Type B pancreatic cell (in vitro differentiated cells): ENCODE measurements at regions not wholly inside any gene's neighbourhood (a gene's known extent, or its start where the extent isn't known, plus 50 kb on each side); places are given as distances from the start of the nearest gene placed in this dataset.

Source experiments
- DNase-seq: peaks from one replicate; pipeline ENCODE4 v3.0.0; 2021; ENCODE audit warnings: mixed read lengths; ENCODE audit not compliant: unreplicated experiment; ENCODE audit errors: extremely low spot score
- H3K27ac Mint-ChIP-seq: 2 replicates; pipeline ENCODE4 v1.8.0; 2021; ENCODE audit warnings: mild to moderate bottlenecking, mixed read lengths
- H3K27me3 Mint-ChIP-seq: 2 replicates; pipeline ENCODE4 v1.8.0; 2021; ENCODE audit warnings: mixed read lengths
- H3K36me3 Mint-ChIP-seq: 2 replicates; pipeline ENCODE4 v1.8.0; 2021; ENCODE audit warnings: mixed read lengths
- H3K4me1 Mint-ChIP-seq: one replicate; pipeline ENCODE4 v1.8.0; 2021; ENCODE audit warnings: mixed read lengths; ENCODE audit not compliant: unreplicated experiment
- H3K4me3 Mint-ChIP-seq: 2 replicates; pipeline ENCODE4 v1.8.0; 2021; ENCODE audit warnings: mild to moderate bottlenecking, mixed read lengths
- H3K9me3 Mint-ChIP-seq: 2 replicates; pipeline ENCODE4 v1.8.0; 2021; ENCODE audit warnings: mixed read lengths
- TF ChIP-seq, protein P1 (sequence below): fragments of 200-600 bp; sonication (generic); conservative IDR thresholded peaks from 2 replicates; pipeline ENCODE4 v1.5.0; 2021; ENCODE audit warnings: antibody characterized with exemption, mild to moderate bottlenecking

DNA sequence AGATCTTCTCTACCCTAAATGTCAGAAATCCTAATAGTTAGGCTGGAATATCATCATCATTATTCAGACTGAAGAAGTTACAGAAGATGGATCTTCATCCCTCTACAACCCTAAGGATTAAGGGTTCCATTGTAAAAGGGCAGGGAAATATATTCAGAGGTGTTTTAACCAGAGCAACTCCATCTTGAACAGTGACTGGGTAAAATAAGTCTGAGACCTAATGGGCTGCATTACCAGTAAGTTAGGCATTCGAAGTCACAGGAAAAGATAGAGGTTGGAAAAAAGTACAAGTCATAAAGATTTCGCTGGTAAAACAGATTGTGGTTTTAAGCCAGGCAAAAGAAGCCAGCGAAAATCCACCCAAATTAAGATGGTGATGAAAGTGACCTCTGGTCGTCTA lies 968.7 kb downstream of the CNTNAP5 start:
- no peak overlapping the region for H3K4me3 Mint-ChIP-seq
- H3K27me3 Mint-ChIP-seq, result no peaks in the 10 kb centered on the region
- H3K36me3 Mint-ChIP-seq, result no peaks in the 10 kb centered on the region
- TF ChIP-seq, protein P1, sequence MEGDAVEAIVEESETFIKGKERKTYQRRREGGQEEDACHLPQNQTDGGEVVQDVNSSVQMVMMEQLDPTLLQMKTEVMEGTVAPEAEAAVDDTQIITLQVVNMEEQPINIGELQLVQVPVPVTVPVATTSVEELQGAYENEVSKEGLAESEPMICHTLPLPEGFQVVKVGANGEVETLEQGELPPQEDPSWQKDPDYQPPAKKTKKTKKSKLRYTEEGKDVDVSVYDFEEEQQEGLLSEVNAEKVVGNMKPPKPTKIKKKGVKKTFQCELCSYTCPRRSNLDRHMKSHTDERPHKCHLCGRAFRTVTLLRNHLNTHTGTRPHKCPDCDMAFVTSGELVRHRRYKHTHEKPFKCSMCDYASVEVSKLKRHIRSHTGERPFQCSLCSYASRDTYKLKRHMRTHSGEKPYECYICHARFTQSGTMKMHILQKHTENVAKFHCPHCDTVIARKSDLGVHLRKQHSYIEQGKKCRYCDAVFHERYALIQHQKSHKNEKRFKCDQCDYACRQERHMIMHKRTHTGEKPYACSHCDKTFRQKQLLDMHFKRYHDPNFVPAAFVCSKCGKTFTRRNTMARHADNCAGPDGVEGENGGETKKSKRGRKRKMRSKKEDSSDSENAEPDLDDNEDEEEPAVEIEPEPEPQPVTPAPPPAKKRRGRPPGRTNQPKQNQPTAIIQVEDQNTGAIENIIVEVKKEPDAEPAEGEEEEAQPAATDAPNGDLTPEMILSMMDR, result no peak
- H3K27ac Mint-ChIP-seq, result no peak overlapping the region
- peaks cover 5% of the 10 kb centered on the region for H3K9me3 Mint-ChIP-seq
- peaks cover 22% of the 10 kb centered on the region for H3K4me1 Mint-ChIP-seq
- DNase-seq, result no peak

DNA sequence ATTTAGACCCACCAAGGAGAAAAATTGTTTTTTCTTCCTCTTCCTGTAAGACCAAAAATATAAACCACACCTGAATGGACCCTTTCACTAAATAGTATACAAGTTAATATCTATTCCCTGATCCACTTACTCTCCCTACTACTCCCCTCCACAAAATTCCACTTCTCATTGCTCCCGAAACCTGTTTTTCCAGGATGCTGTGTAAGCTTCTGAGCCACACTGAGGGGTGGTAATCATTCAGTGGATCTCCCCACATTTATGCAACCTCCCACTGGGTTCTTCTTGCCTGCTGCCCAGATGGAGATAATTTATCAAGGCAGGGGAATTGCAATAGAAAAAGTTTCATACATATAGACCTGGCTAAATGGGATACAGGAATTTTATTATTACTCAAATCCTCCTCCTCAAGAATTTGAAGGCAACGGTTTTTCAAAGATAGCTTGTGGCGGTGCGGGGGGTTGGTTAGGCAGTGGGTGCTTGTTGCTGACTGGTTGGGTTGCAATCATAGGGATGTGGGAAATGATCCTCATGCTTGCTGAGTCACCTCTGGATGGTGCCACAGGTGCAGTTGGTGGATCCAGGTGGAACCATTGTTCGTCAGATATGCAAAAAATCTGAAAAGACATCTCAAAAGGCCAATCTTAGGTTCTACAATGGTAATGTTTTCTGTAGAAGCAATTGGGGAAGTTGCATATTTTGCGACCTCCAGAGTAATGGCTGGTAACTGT lies 970.3 kb downstream of the CNTNAP5 start:
- no peak overlapping the region for H3K4me3 Mint-ChIP-seq
- H3K9me3 Mint-ChIP-seq, result peaks cover 5% of the 10 kb centered on the region
- no peak for DNase-seq
- no peaks in the 10 kb centered on the region for H3K36me3 Mint-ChIP-seq
- no peak overlapping the region for H3K27ac Mint-ChIP-seq
- TF ChIP-seq, protein P1, result no peak
- H3K27me3 Mint-ChIP-seq, result no peaks in the 10 kb centered on the region
- peaks cover 26% of the 10 kb centered on the region for H3K4me1 Mint-ChIP-seq

DNA sequence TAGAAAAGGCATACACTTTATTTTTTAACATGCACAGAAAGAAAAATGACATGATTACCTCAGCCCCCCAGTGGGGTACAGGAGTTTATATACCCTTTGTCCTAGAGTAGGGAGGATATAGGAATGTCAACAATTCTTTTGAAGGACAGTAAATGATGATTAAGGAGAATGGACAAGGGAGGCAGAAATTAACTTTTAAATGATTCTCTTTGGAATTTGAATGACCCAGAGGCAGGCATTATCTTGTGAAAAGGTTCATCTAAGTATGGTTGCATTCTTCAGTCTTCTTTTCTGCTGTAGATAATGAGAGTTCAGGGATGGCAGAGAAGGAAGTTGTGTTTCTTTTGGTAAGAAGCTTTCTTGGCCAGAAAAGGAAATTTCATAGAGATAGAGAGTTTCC lies 971.3 kb downstream of the CNTNAP5 start:
- peaks cover 26% of the 10 kb centered on the region for H3K4me1 Mint-ChIP-seq
- H3K27me3 Mint-ChIP-seq, result no peaks in the 10 kb centered on the region
- H3K27ac Mint-ChIP-seq, result no peak overlapping the region
- H3K4me3 Mint-ChIP-seq, result no peak overlapping the region
- H3K36me3 Mint-ChIP-seq, result no peaks in the 10 kb centered on the region
- peaks cover 5% of the 10 kb centered on the region for H3K9me3 Mint-ChIP-seq
- no peak for DNase-seq
- TF ChIP-seq, protein P1, result no peak

DNA sequence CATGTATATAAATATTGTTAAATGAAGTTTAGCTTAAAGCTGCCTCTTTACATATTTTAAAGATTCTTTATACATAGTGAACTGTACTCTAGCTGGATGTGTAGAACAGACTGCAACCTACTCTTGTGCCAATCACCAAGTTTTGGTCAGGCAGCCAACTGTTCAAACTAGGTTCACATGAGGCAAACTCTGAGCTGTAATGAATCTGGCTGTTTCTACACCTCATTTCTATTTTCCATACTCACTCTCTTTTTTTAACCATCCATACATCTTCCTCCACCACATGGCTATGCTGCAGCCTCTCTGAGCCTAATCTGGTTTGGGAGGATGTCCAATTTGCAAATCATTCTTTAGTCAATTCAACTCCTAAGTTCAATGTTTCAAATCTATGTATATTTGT lies 974.8 kb downstream of the CNTNAP5 start:
- H3K27ac Mint-ChIP-seq, result no peak overlapping the region
- H3K4me3 Mint-ChIP-seq, result no peak overlapping the region
- H3K9me3 Mint-ChIP-seq, result peaks cover 5% of the 10 kb centered on the region
- H3K36me3 Mint-ChIP-seq, result no peaks in the 10 kb centered on the region
- no peak for DNase-seq
- TF ChIP-seq, protein P1, result no peak
- H3K4me1 Mint-ChIP-seq, result peaks cover 26% of the 10 kb centered on the region
- no peaks in the 10 kb centered on the region for H3K27me3 Mint-ChIP-seq

DNA sequence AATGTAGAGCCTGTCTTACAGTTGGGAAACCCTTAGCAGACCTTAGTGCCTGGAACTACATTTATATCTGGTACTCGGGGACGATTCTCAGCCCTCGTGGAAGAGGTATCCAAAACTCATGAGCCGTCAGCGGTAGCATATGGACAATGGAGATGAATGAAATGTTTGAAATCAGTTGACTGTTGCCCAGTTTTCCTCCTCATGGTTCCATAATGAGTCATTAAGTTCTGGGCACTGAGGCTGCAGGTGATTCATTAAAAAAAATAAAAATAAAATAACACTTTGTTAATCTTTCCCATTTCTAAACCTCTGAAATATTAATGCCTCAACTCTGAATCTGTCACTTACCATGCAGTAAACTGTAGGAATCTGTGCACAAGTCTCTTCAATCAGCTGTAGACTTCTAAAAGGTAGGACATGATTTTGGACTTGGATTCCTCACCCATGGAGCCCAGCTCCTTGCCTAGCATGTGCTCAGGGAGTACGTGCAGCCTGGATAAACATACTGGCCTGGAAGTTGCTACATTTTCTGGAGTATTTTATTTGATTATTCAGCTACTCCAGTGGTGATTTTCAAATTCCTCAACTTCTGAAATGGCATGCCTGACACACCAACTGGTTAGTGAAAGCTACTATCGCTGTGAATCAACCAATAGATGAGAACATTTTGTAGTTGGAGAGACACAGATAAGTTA lies 979.2 kb downstream of the CNTNAP5 start:
- H3K36me3 Mint-ChIP-seq, result no peaks in the 10 kb centered on the region
- H3K9me3 Mint-ChIP-seq, result no peaks in the 10 kb centered on the region
- TF ChIP-seq, protein P1, result no peak
- no peak overlapping the region for H3K27ac Mint-ChIP-seq
- H3K4me3 Mint-ChIP-seq, result no peak overlapping the region
- DNase-seq, result no peak
- H3K4me1 Mint-ChIP-seq, result no peaks in the 10 kb centered on the region
- H3K27me3 Mint-ChIP-seq, result no peaks in the 10 kb centered on the region
